WTC11 (cell line): ENCODE measurements at regions not wholly inside any gene's neighbourhood (a gene's known extent, or its start where the extent isn't known, plus 50 kb on each side); places are given as distances from the start of the nearest gene placed in this dataset.

Source experiments
- ATAC-seq: fragments of 200-7000 bp; cut with Tn5 transposase; 2 replicates; pipeline ENCODE4 v1.10.0; 2021; ENCODE audit warnings: mild to moderate bottlenecking, moderate library complexity
- CTCF ChIA-PET: fragments of 300-600 bp; sonication (Branson Sonifier 250); formaldehyde crosslinking; loops from one replicate; lab custom pipeline; 2021; ENCODE audit warnings: antibody characterized with exemption; lab: Charles Lee
- POLR2A ChIA-PET: fragments of 350-600 bp; sonication (Branson Sonifier 250); formaldehyde crosslinking; loops from one replicate; lab custom pipeline; 2021; ENCODE audit warnings: antibody characterized with exemption; lab: Charles Lee
- DNase-seq: peaks from one replicate; pipeline ENCODE4 v3.0.0; 2021; ENCODE audit warnings: low spot score
- H3K27ac Mint-ChIP-seq: 2 replicates; pipeline ENCODE4 v1.8.0; 2021; ENCODE audit warnings: mixed read lengths
- H3K27me3 Mint-ChIP-seq: 2 replicates; pipeline ENCODE4 v1.8.0; 2021; ENCODE audit warnings: low read depth, mild to moderate bottlenecking, moderate library complexity, mixed read lengths
- H3K36me3 Mint-ChIP-seq: 2 replicates; pipeline ENCODE4 v1.8.0; 2021; ENCODE audit warnings: mixed read lengths
- H3K4me1 Mint-ChIP-seq: 2 replicates; pipeline ENCODE4 v1.8.0; 2022; ENCODE audit warnings: mixed read lengths
- H3K4me3 Mint-ChIP-seq: 2 replicates; pipeline ENCODE4 v1.8.0; 2021; ENCODE audit warnings: mild to moderate bottlenecking, moderate library complexity, mixed read lengths
- H3K9me3 Mint-ChIP-seq: 2 replicates; pipeline ENCODE4 v1.8.0; 2021; ENCODE audit warnings: mixed read lengths
- CREM ChIP-seq: sonication (generic); formaldehyde crosslinking; IDR thresholded peaks from 2 replicates; pipeline ENCODE4 v1.8.1; 2022; ENCODE audit warnings: mild to moderate bottlenecking, missing genetic modification reagents, moderate library complexity
- ELF4 ChIP-seq: sonication (generic); formaldehyde crosslinking; IDR thresholded peaks from 2 replicates; pipeline ENCODE4 v1.8.1; 2022; ENCODE audit warnings: low read depth, mild to moderate bottlenecking, moderate library complexity, missing genetic modification reagents
- GABPB1 ChIP-seq: sonication (generic); formaldehyde crosslinking; IDR thresholded peaks from 2 replicates; pipeline ENCODE4 v1.8.1; 2023; ENCODE audit warnings: mild to moderate bottlenecking, missing genetic modification reagents
- MLX ChIP-seq: sonication (generic); formaldehyde crosslinking; IDR thresholded peaks from 2 replicates; pipeline ENCODE4 v1.8.1; 2023; ENCODE audit warnings: mild to moderate bottlenecking, missing genetic modification reagents, moderate library complexity
- NR2C2 ChIP-seq: sonication (generic); formaldehyde crosslinking; IDR thresholded peaks from 2 replicates; pipeline ENCODE4 v1.8.0; 2022; ENCODE audit warnings: mild to moderate bottlenecking, missing genetic modification reagents
- PRRX2 ChIP-seq: fragments of 250-450 bp; sonication (Bioruptor Pico); IDR thresholded peaks from 2 replicates; pipeline ENCODE4 v1.8.0; 2021; ENCODE audit warnings: mild to moderate bottlenecking
- RELA ChIP-seq: sonication (generic); formaldehyde crosslinking; IDR thresholded peaks from 2 replicates; pipeline ENCODE4 v1.8.1; 2022; ENCODE audit warnings: missing genetic modification reagents, mild to moderate bottlenecking, borderline replicate concordance
- SP1 ChIP-seq: sonication (generic); formaldehyde crosslinking; conservative IDR thresholded peaks from 2 replicates; pipeline ENCODE4 v1.8.1; 2022; ENCODE audit warnings: missing genetic modification reagents
- USF1 ChIP-seq: sonication (generic); formaldehyde crosslinking; IDR thresholded peaks from 2 replicates; pipeline ENCODE4 v1.8.0; 2022; ENCODE audit warnings: mild to moderate bottlenecking, missing genetic modification reagents
- ZNF219 ChIP-seq: sonication (generic); formaldehyde crosslinking; IDR thresholded peaks from 2 replicates; pipeline ENCODE4 v1.8.0; 2023; ENCODE audit warnings: missing genetic modification reagents, mild to moderate bottlenecking, borderline replicate concordance
- ZNF263 ChIP-seq: sonication (generic); formaldehyde crosslinking; IDR thresholded peaks from 2 replicates; pipeline ENCODE4 v1.8.1; 2022; ENCODE audit warnings: low read depth, mild to moderate bottlenecking, moderate library complexity, missing genetic modification reagents
- ZNF281 ChIP-seq: sonication (generic); formaldehyde crosslinking; IDR thresholded peaks from 2 replicates; pipeline ENCODE4 v1.8.0; 2023; ENCODE audit warnings: mild to moderate bottlenecking, missing genetic modification reagents
- ZNF416 ChIP-seq: fragments of 250-450 bp; sonication (Bioruptor Pico); IDR thresholded peaks from 2 replicates; pipeline ENCODE4 v1.9.0; 2021; ENCODE audit warnings: mild to moderate bottlenecking, inconsistent platforms
- ZSCAN18 ChIP-seq: fragments of 250-450 bp; sonication (Bioruptor Pico); IDR thresholded peaks from 2 replicates; pipeline ENCODE4 v2.1.2; 2022; ENCODE audit warnings: mild to moderate bottlenecking, moderate library complexity
- TF ChIP-seq, protein P1 (sequence below): sonication (generic); formaldehyde crosslinking; IDR thresholded peaks from 2 replicates; pipeline ENCODE4 v1.8.1; 2023; ENCODE audit warnings: mild to moderate bottlenecking, missing genetic modification reagents
- TF ChIP-seq, protein P2 (sequence below): sonication (generic); formaldehyde crosslinking; IDR thresholded peaks from 2 replicates; pipeline ENCODE4 v1.8.1; 2022; ENCODE audit warnings: low read depth, missing genetic modification reagents, borderline replicate concordance
- TF ChIP-seq, protein P3 (sequence below): sonication (generic); formaldehyde crosslinking; IDR thresholded peaks from 2 replicates; pipeline ENCODE4 v1.8.1; 2022; ENCODE audit warnings: missing genetic modification reagents, borderline replicate concordance

GRCh38 chrX:27276751-27277150, 186.4 kb downstream of the PPP4R3C start (continued):
- no peak for TF ChIP-seq GABPB1 (CRISPR knock-in tag)
- no peak for TF ChIP-seq PRRX2 (CRISPR knock-in tag)
- TF ChIP-seq ZNF416 (CRISPR knock-in tag) = no peak
- no peak for TF ChIP-seq ZNF281 (CRISPR knock-in tag)
- no peak for TF ChIP-seq ZSCAN18 (CRISPR knock-in tag)
- TF ChIP-seq ELF4 (CRISPR knock-in tag) = no peak
- no peak for TF ChIP-seq ZNF219 (CRISPR knock-in tag)
- TF ChIP-seq MLX (CRISPR knock-in tag) = no peak
- TF ChIP-seq CREM = no peak
- TF ChIP-seq, protein P1, sequence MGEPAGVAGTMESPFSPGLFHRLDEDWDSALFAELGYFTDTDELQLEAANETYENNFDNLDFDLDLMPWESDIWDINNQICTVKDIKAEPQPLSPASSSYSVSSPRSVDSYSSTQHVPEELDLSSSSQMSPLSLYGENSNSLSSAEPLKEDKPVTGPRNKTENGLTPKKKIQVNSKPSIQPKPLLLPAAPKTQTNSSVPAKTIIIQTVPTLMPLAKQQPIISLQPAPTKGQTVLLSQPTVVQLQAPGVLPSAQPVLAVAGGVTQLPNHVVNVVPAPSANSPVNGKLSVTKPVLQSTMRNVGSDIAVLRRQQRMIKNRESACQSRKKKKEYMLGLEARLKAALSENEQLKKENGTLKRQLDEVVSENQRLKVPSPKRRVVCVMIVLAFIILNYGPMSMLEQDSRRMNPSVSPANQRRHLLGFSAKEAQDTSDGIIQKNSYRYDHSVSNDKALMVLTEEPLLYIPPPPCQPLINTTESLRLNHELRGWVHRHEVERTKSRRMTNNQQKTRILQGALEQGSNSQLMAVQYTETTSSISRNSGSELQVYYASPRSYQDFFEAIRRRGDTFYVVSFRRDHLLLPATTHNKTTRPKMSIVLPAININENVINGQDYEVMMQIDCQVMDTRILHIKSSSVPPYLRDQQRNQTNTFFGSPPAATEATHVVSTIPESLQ = no peak
- TF ChIP-seq, all 79 proteins: peak for 0

- CTCF ChIA-PET = no interaction called here
- Mint-ChIP-seq H3K4me3 (no peak overlapping the region), H3K4me1 (no peaks in the 10 kb centered on the region)
- TF ChIP-seq SP1 (CRISPR knock-in tag) = no peak
- TF ChIP-seq, protein P2, sequence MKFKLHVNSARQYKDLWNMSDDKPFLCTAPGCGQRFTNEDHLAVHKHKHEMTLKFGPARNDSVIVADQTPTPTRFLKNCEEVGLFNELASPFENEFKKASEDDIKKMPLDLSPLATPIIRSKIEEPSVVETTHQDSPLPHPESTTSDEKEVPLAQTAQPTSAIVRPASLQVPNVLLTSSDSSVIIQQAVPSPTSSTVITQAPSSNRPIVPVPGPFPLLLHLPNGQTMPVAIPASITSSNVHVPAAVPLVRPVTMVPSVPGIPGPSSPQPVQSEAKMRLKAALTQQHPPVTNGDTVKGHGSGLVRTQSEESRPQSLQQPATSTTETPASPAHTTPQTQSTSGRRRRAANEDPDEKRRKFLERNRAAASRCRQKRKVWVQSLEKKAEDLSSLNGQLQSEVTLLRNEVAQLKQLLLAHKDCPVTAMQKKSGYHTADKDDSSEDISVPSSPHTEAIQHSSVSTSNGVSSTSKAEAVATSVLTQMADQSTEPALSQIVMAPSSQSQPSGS (CRISPR knock-in tag) = no peak
- TF ChIP-seq, protein P3, sequence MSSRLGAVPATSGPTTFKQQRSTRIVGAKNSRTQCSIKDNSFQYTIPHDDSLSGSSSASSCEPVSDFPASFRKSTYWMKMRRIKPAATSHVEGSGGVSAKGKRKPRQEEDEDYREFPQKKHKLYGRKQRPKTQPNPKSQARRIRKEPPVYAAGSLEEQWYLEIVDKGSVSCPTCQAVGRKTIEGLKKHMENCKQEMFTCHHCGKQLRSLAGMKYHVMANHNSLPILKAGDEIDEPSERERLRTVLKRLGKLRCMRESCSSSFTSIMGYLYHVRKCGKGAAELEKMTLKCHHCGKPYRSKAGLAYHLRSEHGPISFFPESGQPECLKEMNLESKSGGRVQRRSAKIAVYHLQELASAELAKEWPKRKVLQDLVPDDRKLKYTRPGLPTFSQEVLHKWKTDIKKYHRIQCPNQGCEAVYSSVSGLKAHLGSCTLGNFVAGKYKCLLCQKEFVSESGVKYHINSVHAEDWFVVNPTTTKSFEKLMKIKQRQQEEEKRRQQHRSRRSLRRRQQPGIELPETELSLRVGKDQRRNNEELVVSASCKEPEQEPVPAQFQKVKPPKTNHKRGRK (CRISPR knock-in tag) = no peak
- TF ChIP-seq NR2C2 = no peak
- no peak for TF ChIP-seq ZNF263
- TF ChIP-seq RELA (CRISPR knock-in tag) = no peak
- no peak for TF ChIP-seq USF1 (CRISPR knock-in tag)
- TF ChIP-seq, all 79 proteins: peak for 0
- no peak for ATAC-seq
- Mint-ChIP-seq H3K9me3 (no peaks in the 10 kb centered on the region), H3K27me3 (no peaks in the 10 kb centered on the region), H3K36me3 (no peaks in the 10 kb centered on the region), H3K27ac (no peak overlapping the region)
- DNase-seq = no peak
- POLR2A ChIA-PET = no interaction called here
Measured at GRCh38 chrX:27254656-27255055, 208.5 kb downstream of the PPP4R3C start.
